Karpas-422 (cell line): ENCODE measurements at regions not wholly inside any gene's neighbourhood (a gene's known extent, or its start where the extent isn't known, plus 50 kb on each side); places are given as distances from the start of the nearest gene placed in this dataset.

Experiments used
- DNase-seq: peaks from one replicate; pipeline ENCODE4 v3.0.0-alpha.2; 2015
- H2AFZ ChIP-seq: fragments of 200-600 bp; sonication (generic); 2 replicates; pipeline ENCODE4 v1.6.1; 2014; ENCODE audit warnings: antibody characterized with exemption, low read length, mixed read lengths
- H3K27ac ChIP-seq: fragments of 200-600 bp; sonication (generic); 2 replicates; pipeline ENCODE4 v1.5.1; 2014; ENCODE audit warnings: mild to moderate bottlenecking, low read length, moderate library complexity
- H3K27me3 ChIP-seq: fragments of 200-600 bp; sonication (generic); 2 replicates; pipeline ENCODE4 v1.6.1; 2014; ENCODE audit warnings: low read length, mixed read lengths
- H3K36me3 ChIP-seq: fragments of 200-600 bp; sonication (generic); 2 replicates; pipeline ENCODE4 v1.6.1; 2014; ENCODE audit warnings: low read length, mixed read lengths; ENCODE audit not compliant: insufficient read depth
- H3K4me1 ChIP-seq: fragments of 200-600 bp; sonication (generic); 2 replicates; pipeline ENCODE4 v1.6.1; 2014; ENCODE audit warnings: mild to moderate bottlenecking, low read length, mixed read lengths
- H3K4me2 ChIP-seq: fragments of 200-600 bp; sonication (generic); 2 replicates; pipeline ENCODE4 v1.6.1; 2014; ENCODE audit warnings: low read length, low read depth, mild to moderate bottlenecking; ENCODE audit not compliant: poor library complexity, severe bottlenecking
- H3K4me3 ChIP-seq: fragments of 200-600 bp; sonication (generic); 2 replicates; pipeline ENCODE4 v1.5.1; 2014; ENCODE audit warnings: mild to moderate bottlenecking, antibody characterized with exemption, low read length, mixed read lengths
- H3K79me2 ChIP-seq: fragments of 200-600 bp; sonication (generic); 2 replicates; pipeline ENCODE4 v1.6.1; 2014; ENCODE audit warnings: mild to moderate bottlenecking, low read length, mixed read lengths
- H3K9ac ChIP-seq: fragments of 200-600 bp; sonication (generic); 2 replicates; pipeline ENCODE4 v1.6.0; 2014; ENCODE audit warnings: low read length
- H3K9me2 ChIP-seq: fragments of 200-600 bp; sonication (generic), shearing (Covaris generic); replicated peaks from 2 replicates; pipeline ENCODE4 v1.6.0; 2014; ENCODE audit warnings: mild to moderate bottlenecking, low read length, moderate library complexity; ENCODE audit not compliant: insufficient read depth
- H3K9me3 ChIP-seq: fragments of 300-700, 200-600 bp; sonication (generic); 2 replicates; pipeline ENCODE4 v1.6.1; 2014; ENCODE audit warnings: low read length, mixed read lengths
- H4K20me1 ChIP-seq: fragments of 200-600 bp; sonication (generic); 2 replicates; pipeline ENCODE4 v1.6.1; 2014; ENCODE audit warnings: mild to moderate bottlenecking, antibody characterized with exemption, low read length, low read depth; ENCODE audit not compliant: insufficient read depth

DNA sequence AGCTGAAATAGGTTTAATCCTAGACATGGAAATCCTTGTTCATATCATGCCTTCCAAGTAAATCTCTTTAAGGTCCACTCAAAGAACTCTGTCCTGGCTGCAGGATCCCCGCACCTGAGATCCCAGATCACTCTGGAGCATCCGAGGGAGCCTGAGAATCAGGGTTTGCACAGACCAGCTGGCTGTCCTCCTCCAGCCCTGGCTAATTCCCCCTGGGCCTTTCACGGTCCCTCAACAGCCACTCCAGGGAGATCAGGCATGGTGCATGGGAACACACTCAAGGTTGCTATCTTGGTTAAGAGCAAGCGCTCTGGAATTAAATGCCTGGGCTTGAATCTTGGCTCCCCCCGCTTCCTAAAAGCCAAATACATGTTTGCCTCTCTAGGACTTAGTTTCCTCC, 130.8 kb downstream of the IRS2 start:
- DNase-seq, result no peak
- H4K20me1 ChIP-seq, result no peaks in the 10 kb centered on the region
- H3K9me3 ChIP-seq, result no peaks in the 10 kb centered on the region
- H3K27me3 ChIP-seq, result no peaks in the 10 kb centered on the region
- no peaks in the 10 kb centered on the region for H3K9me2 ChIP-seq
- no peaks in the 10 kb centered on the region for H3K4me1 ChIP-seq
- no peak overlapping the region for H3K4me2 ChIP-seq
- no peaks in the 10 kb centered on the region for H3K79me2 ChIP-seq
- H3K36me3 ChIP-seq, result no peaks in the 10 kb centered on the region
- no peak overlapping the region for H3K4me3 ChIP-seq
- H2AFZ ChIP-seq, result no peak overlapping the region
- no peak overlapping the region for H3K9ac ChIP-seq
- H3K27ac ChIP-seq, result no peak overlapping the region

GRCh38 chr13:109655206-109655600, 131.2 kb downstream of the IRS2 start:
- no peaks in the 10 kb centered on the region for H3K4me1 ChIP-seq
- no peak overlapping the region for H2AFZ ChIP-seq
- H3K4me3 ChIP-seq, result no peak overlapping the region
- H3K27ac ChIP-seq, result no peak overlapping the region
- no peaks in the 10 kb centered on the region for H3K9me2 ChIP-seq
- H3K9me3 ChIP-seq, result no peaks in the 10 kb centered on the region
- no peak for DNase-seq
- H4K20me1 ChIP-seq, result no peaks in the 10 kb centered on the region
- H3K27me3 ChIP-seq, result no peaks in the 10 kb centered on the region
- H3K4me2 ChIP-seq, result no peak overlapping the region
- no peaks in the 10 kb centered on the region for H3K36me3 ChIP-seq
- no peak overlapping the region for H3K9ac ChIP-seq
- no peaks in the 10 kb centered on the region for H3K79me2 ChIP-seq

GRCh38 chr13:109654341-109655205, 131.8 kb downstream of the IRS2 start:
- H3K36me3 ChIP-seq, result no peaks in the 10 kb centered on the region
- no peaks in the 10 kb centered on the region for H4K20me1 ChIP-seq
- H3K4me2 ChIP-seq, result no peak overlapping the region
- no peak overlapping the region for H3K4me3 ChIP-seq
- no peaks in the 10 kb centered on the region for H3K27me3 ChIP-seq
- no peak overlapping the region for H3K27ac ChIP-seq
- no peak for DNase-seq
- H3K9me2 ChIP-seq, result no peaks in the 10 kb centered on the region
- H3K9ac ChIP-seq, result no peak overlapping the region
- H3K4me1 ChIP-seq, result no peaks in the 10 kb centered on the region
- no peak overlapping the region for H2AFZ ChIP-seq
- no peaks in the 10 kb centered on the region for H3K79me2 ChIP-seq
- no peaks in the 10 kb centered on the region for H3K9me3 ChIP-seq

- Histone ChIP-seq H3K9ac (no peak overlapping the region), H3K9me3 (no peaks in the 10 kb centered on the region), H3K27me3 (no peaks in the 10 kb centered on the region), H4K20me1 (no peaks in the 10 kb centered on the region), H3K4me1 (no peaks in the 10 kb centered on the region), H3K27ac (no peak overlapping the region), H3K4me2 (no peak overlapping the region), H3K36me3 (no peaks in the 10 kb centered on the region), H2AFZ (no peak overlapping the region), H3K4me3 (no peak overlapping the region), H3K79me2 (no peaks in the 10 kb centered on the region), H3K9me2 (no peaks in the 10 kb centered on the region)
- no peak for DNase-seq
Observed at GRCh38 chr13:109652531-109652930, 133.9 kb downstream of the IRS2 start.

DNA sequence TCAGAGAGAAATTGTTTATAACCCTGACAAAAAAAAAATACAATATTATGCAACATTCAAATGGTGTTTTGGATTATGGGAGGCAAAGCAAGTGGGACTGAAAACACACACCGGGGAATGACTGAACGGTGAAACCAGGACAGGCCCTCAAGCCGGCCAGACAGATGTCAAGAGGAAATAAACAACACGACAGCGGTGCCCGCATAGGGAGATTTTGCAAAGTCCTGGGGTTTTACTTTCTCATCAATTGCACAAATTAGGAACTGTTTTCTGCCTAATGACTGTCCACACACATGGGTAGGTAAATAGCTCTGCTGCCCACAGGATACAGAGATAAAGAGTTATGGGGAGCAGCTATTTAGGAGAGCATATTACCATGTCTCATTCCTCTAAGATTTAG, 134.5 kb downstream of the IRS2 start:
- H3K4me1 ChIP-seq, result no peaks in the 10 kb centered on the region
- no peaks in the 10 kb centered on the region for H3K9me3 ChIP-seq
- no peak overlapping the region for H3K4me2 ChIP-seq
- no peaks in the 10 kb centered on the region for H4K20me1 ChIP-seq
- H3K79me2 ChIP-seq, result no peaks in the 10 kb centered on the region
- H3K9me2 ChIP-seq, result no peaks in the 10 kb centered on the region
- H3K36me3 ChIP-seq, result no peaks in the 10 kb centered on the region
- DNase-seq, result no peak
- no peak overlapping the region for H2AFZ ChIP-seq
- H3K27me3 ChIP-seq, result no peaks in the 10 kb centered on the region
- H3K27ac ChIP-seq, result no peak overlapping the region
- no peak overlapping the region for H3K9ac ChIP-seq
- H3K4me3 ChIP-seq, result no peak overlapping the region

- H3K9me3 ChIP-seq, result no peaks in the 10 kb centered on the region
- no peak overlapping the region for H3K4me2 ChIP-seq
- no peak for DNase-seq
Observed at GRCh38 chr13:109651311-109651710, 135.1 kb downstream of the IRS2 start.

GRCh38 chr13:109650861-109651260, 135.5 kb downstream of the IRS2 start:
- H3K79me2 ChIP-seq, result no peaks in the 10 kb centered on the region
- no peaks in the 10 kb centered on the region for H3K36me3 ChIP-seq
- no peaks in the 10 kb centered on the region for H4K20me1 ChIP-seq
- H3K4me1 ChIP-seq, result no peaks in the 10 kb centered on the region
- no peaks in the 10 kb centered on the region for H3K9me3 ChIP-seq
- H3K4me2 ChIP-seq, result no peak overlapping the region
- H3K4me3 ChIP-seq, result no peak overlapping the region
- H3K9ac ChIP-seq, result no peak overlapping the region
- no peak overlapping the region for H3K27ac ChIP-seq
- no peak overlapping the region for H2AFZ ChIP-seq
- DNase-seq, result no peak
- H3K27me3 ChIP-seq, result no peaks in the 10 kb centered on the region
- H3K9me2 ChIP-seq, result no peaks in the 10 kb centered on the region

More at GRCh38 chr13:109651311-109651710, 135.1 kb downstream of the IRS2 start:
- no peaks in the 10 kb centered on the region for H3K36me3 ChIP-seq
- no peaks in the 10 kb centered on the region for H3K27me3 ChIP-seq
- no peaks in the 10 kb centered on the region for H4K20me1 ChIP-seq
- no peak overlapping the region for H3K9ac ChIP-seq
- H3K4me1 ChIP-seq, result no peaks in the 10 kb centered on the region
- no peak overlapping the region for H3K4me3 ChIP-seq
- H3K27ac ChIP-seq, result no peak overlapping the region
- H2AFZ ChIP-seq, result no peak overlapping the region
- H3K9me2 ChIP-seq, result no peaks in the 10 kb centered on the region
- no peaks in the 10 kb centered on the region for H3K79me2 ChIP-seq

DNA sequence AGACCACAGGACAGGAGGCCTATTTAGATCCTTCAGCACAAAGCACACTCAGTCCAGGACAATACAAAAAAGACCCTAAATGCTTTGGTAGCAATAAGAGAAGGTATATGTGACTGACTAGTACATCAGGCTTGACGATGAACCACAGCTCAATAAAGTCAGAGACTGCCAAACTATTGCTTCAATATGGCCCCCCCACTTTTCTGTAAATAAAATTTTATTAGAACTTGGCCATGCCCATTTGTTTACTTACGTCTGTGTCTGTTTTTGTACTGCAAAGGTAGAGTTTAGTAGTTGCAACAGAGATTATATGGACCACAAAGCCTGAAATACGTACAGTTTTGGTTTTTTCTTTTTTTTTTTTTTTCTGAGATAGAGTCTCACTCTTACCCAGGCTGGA, 136.7 kb downstream of the IRS2 start:
- no peak overlapping the region for H3K9ac ChIP-seq
- H2AFZ ChIP-seq, result no peak overlapping the region
- DNase-seq, result no peak
- H3K27me3 ChIP-seq, result no peaks in the 10 kb centered on the region
- H3K4me3 ChIP-seq, result no peak overlapping the region
- no peak overlapping the region for H3K27ac ChIP-seq
- no peaks in the 10 kb centered on the region for H3K4me1 ChIP-seq
- H3K79me2 ChIP-seq, result no peaks in the 10 kb centered on the region
- no peaks in the 10 kb centered on the region for H3K36me3 ChIP-seq
- no peaks in the 10 kb centered on the region for H3K9me3 ChIP-seq
- no peaks in the 10 kb centered on the region for H3K9me2 ChIP-seq
- H3K4me2 ChIP-seq, result no peak overlapping the region
- H4K20me1 ChIP-seq, result no peaks in the 10 kb centered on the region
